Tibial nerve (tissue), 4 donors: ENCODE measurements at regions not wholly inside any gene's neighbourhood (a gene's known extent, or its start where the extent isn't known, plus 50 kb on each side); places are given as distances from the start of the nearest gene placed in this dataset.

Experiments
- DNase-seq, 2 donors: peaks; one replicate each; pipeline ENCODE4 v3.0.0-alpha.2; 2019; ENCODE audit warnings: low spot score in 2 of 2
- H3K27ac ChIP-seq, 4 donors: fragments of 200-600 bp; sonication (generic) in 3 of 4; one replicate each; pipeline ENCODE4 v1.5.1; 2017 to 2019; ENCODE audit warnings: mild to moderate bottlenecking in 1 of 4
- H3K27me3 ChIP-seq, 2 donors: fragments of 200-600 bp; sonication (generic) in 1 of 2; one replicate each; pipeline versions ENCODE4 v1.5.1 to v1.6.0; 2017 to 2019
- H3K36me3 ChIP-seq, 3 donors: fragments of 200-600 bp; sonication (generic); one replicate each; pipeline ENCODE4 v1.5.1; 2018 to 2019
- H3K4me1 ChIP-seq, 4 donors: fragments of 200-600 bp; sonication (generic) in 3 of 4; one replicate each; pipeline ENCODE4 v1.5.1; 2017 to 2019
- H3K4me3 ChIP-seq, 4 donors: fragments of 200-600 bp; sonication (generic) in 3 of 4; one replicate each; pipeline ENCODE4 v1.5.1; 2017 to 2019; ENCODE audit warnings: mild to moderate bottlenecking in 1 of 4, moderate library complexity in 1 of 4
- H3K9me3 ChIP-seq, 4 donors: fragments of 200-600 bp; sonication (generic) in 3 of 4; one replicate each; pipeline ENCODE4 v1.5.1; 2017 to 2019
- EP300 ChIP-seq, 2 donors: sonication (generic); formaldehyde crosslinking; IDR thresholded peaks; one replicate each; pipeline ENCODE4 v1.6.1; 2017; ENCODE audit warnings: antibody characterized with exemption in 2 of 2, mild to moderate bottlenecking in 1 of 2
- POLR2A ChIP-seq, 2 donors: fragments of 450-650 bp; IDR thresholded peaks; one replicate each; pipeline ENCODE4 v1.6.1; 2017; ENCODE audit warnings: antibody characterized with exemption in 2 of 2, mild to moderate bottlenecking in 2 of 2, moderate library complexity in 2 of 2
- WGBS, 2 donors: methylation state at CpG; one replicate each; pipeline ENCODE4 v1.1.5; 2018; 5-methylcytosine and 5-hydroxymethylcytosine counted together
- TF ChIP-seq, protein P1 (sequence below), 5 experiments: fragments of 200-600 bp in 3 of 5; fragments of 450-650 bp in 2 of 5; sonication (generic) in 3 of 5; IDR thresholded peaks; one replicate each; pipeline ENCODE4 v1.5.1; 2016 to 2019; ENCODE audit warnings: antibody characterized with exemption in 5 of 5, mild to moderate bottlenecking in 3 of 5, moderate library complexity in 2 of 5

DNA sequence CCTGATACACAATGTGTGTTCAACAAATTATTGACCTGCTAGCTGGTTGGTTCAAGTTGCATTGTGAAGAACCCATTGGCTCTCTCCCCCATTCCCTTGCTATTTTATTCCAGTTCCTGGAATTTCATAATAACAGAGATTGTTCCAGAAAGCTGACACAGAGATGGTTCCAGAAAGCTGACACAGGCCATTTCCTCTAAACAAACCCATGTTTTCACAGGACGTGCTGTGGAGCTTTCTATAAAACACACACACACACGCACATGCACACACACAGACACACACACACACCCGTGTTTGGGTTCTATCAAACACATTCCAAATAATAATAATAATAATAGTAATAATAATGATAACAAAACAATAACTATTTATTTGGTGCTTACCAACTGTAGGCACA, 259.1 kb downstream of the CLIC5 start:
- TF ChIP-seq EP300 (IDR thresholded peaks at IDR 0.05) (no peak), POLR2A (IDR thresholded peaks at IDR 0.05) (no peak)
- TF ChIP-seq, protein P1, sequence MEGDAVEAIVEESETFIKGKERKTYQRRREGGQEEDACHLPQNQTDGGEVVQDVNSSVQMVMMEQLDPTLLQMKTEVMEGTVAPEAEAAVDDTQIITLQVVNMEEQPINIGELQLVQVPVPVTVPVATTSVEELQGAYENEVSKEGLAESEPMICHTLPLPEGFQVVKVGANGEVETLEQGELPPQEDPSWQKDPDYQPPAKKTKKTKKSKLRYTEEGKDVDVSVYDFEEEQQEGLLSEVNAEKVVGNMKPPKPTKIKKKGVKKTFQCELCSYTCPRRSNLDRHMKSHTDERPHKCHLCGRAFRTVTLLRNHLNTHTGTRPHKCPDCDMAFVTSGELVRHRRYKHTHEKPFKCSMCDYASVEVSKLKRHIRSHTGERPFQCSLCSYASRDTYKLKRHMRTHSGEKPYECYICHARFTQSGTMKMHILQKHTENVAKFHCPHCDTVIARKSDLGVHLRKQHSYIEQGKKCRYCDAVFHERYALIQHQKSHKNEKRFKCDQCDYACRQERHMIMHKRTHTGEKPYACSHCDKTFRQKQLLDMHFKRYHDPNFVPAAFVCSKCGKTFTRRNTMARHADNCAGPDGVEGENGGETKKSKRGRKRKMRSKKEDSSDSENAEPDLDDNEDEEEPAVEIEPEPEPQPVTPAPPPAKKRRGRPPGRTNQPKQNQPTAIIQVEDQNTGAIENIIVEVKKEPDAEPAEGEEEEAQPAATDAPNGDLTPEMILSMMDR (IDR thresholded peaks at IDR 0.05): no peak
- WGBS, 2 donors: 50 to 61% methylated on average over 3 of the region's 3 CpGs

DNA sequence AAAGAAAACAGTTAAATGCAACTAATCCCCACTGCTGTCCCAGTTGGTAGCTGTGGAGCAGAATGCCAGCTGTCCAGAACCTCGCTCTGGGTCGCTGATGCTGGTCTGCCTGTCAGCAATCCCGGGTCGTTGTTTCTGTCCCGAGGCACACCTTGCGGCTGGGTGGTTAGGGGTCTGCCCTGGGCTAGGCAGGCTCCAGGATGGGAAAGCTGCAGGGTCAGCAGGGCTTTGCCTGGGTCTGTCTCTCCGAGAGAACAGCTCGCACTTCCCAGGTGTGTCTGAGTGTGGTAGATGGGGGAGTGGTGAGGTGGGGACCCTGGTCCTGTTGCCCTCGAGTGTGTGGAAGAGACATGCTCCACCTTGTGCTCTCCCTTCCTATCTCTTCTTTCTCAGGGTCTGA, 261.2 kb downstream of the CLIC5 start:
- 85 to 93% methylated on average over 9 of the region's 9 CpGs for WGBS, 2 donors
- Histone ChIP-seq H3K27ac (no peak overlapping the region), H3K4me1 (peaks cover 0 to 26% (median 0%) of the 10 kb centered on the region in 4 donors), H3K9me3 (no peaks in the 10 kb centered on the region), H3K4me3 (no peak overlapping the region), H3K27me3 (no peaks in the 10 kb centered on the region), H3K36me3 (no peaks in the 10 kb centered on the region)
- TF ChIP-seq POLR2A (IDR thresholded peaks at IDR 0.05): no peak
- TF ChIP-seq, protein P1 (IDR thresholded peaks at IDR 0.05): no peak
- no peak for TF ChIP-seq EP300 (IDR thresholded peaks at IDR 0.05)
- no peak for DNase-seq

More for the DNA sequence above, 259.1 kb downstream of the CLIC5 start:
- H3K4me1 ChIP-seq: peaks cover 0 to 29% (median 0%) of the 10 kb centered on the region in 4 donors
- no peak for DNase-seq
- H3K27me3 ChIP-seq: no peaks in the 10 kb centered on the region
- no peak overlapping the region for H3K27ac ChIP-seq
- H3K9me3 ChIP-seq: no peaks in the 10 kb centered on the region
- H3K36me3 ChIP-seq: no peaks in the 10 kb centered on the region
- no peak overlapping the region for H3K4me3 ChIP-seq

DNA sequence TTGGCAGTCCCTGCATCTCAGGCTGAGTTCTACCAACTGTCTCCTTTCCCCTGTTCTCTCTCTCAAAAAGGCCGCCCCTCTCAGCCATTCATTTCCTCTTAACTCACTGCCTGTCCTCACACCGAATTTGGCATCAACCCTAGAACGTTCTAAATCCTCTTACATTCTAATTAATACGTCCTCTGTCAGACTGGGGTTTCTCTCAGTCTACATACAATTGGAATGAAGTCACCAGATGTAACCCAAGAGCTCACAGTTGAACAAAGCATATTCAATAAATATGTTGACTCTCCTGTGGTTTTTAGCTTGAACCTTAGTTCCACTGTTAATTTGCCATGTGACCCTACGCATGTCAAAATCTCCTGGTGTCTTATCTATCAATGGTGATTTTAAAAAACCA, 269.6 kb downstream of the CLIC5 start:
- 35 to 51% methylated on average over 5 of the region's 5 CpGs for WGBS, 2 donors
- TF ChIP-seq, protein P1 (IDR thresholded peaks at IDR 0.05): no peak
- TF ChIP-seq POLR2A (IDR thresholded peaks at IDR 0.05) (no peak), EP300 (IDR thresholded peaks at IDR 0.05) (no peak)

DNA sequence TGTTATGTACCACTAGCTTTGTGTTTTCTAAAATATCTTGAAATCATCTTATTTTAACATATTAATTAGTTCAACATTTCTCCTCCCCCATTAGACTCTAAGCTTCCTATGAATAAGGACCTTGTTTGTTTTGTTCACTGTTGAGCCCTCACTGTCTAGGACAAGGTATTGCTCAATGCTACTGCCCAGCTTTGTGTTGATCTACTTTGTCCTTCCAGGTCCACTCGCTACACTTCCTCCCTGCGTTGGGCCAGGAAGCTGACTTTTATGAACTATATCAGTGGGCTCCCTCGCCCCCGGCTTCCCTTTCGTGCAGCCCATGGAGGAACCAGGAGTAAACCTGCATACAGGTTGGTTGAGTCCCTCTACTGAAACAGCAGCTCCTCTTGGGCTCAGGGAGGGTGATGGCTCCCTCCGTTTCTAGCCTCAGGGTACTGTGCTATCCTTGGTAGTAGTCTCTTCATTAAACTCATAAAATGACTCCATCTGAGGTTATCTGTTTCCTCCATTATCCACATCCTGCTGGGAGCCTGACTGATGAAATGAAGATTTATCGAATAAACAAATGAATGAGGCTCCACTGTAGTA, 272.5 kb downstream of the CLIC5 start:
- Histone ChIP-seq H3K9me3 (peaks cover 0 to 12% (median 2%) of the 10 kb centered on the region in 4 donors), H3K27me3 (no peaks in the 10 kb centered on the region), H3K4me1 (peaks cover 0 to 21% (median 0%) of the 10 kb centered on the region in 4 donors), H3K36me3 (no peaks in the 10 kb centered on the region), H3K27ac (no peak overlapping the region), H3K4me3 (no peak overlapping the region)
- no peak for DNase-seq
- 79 to 90% methylated on average over 7 of the region's 7 CpGs for WGBS, 2 donors
- TF ChIP-seq POLR2A (IDR thresholded peaks at IDR 0.05): no peak
- TF ChIP-seq EP300 (IDR thresholded peaks at IDR 0.05): no peak
- TF ChIP-seq, protein P1 (IDR thresholded peaks at IDR 0.05): no peak

More for the DNA sequence above, 269.6 kb downstream of the CLIC5 start:
- Histone ChIP-seq H3K27ac (no peak overlapping the region), H3K4me1 (peaks cover 0 to 17% (median 0%) of the 10 kb centered on the region in 4 donors), H3K9me3 (peaks cover 0 to 16% (median 3%) of the 10 kb centered on the region in 4 donors), H3K27me3 (no peaks in the 10 kb centered on the region), H3K4me3 (no peak overlapping the region), H3K36me3 (no peaks in the 10 kb centered on the region)
- DNase-seq: no peak

DNA sequence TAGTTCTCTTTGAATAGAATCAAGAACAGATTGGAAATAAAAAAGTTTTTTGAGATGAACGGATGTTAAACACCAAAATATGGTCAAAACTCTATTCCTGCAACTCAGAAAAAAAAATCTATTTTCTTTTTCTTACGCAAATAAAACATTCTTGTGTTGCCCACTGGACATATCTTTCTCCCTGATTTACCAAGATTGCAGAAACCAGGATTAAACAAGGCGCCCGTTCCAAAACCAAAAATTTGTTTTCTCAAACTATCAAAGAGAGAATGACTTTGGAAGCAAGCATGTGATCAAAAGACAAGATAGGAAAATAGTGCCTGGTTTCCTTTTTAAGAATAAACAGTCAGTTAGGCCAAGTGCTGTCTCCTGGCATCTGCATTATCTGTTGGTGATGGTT, 273.1 kb downstream of the CLIC5 start:
- Histone ChIP-seq H3K4me3 (no peak overlapping the region), H3K27ac (peak overlapping the region in 3 of 4 donors; percentile 1 to 68 (median 68)), H3K4me1 (peaks cover 0 to 21% (median 0%) of the 10 kb centered on the region in 4 donors), H3K9me3 (peaks cover 0 to 7% (median 0%) of the 10 kb centered on the region in 4 donors), H3K27me3 (no peaks in the 10 kb centered on the region), H3K36me3 (no peaks in the 10 kb centered on the region)
- no peak for DNase-seq
- TF ChIP-seq EP300 (IDR thresholded peaks at IDR 0.05): no peak
- TF ChIP-seq POLR2A (IDR thresholded peaks at IDR 0.05): no peak
- TF ChIP-seq, protein P1 (IDR thresholded peaks at IDR 0.05): no peak
- 51 to 55% methylated on average over 4 of the region's 4 CpGs for WGBS, 2 donors
